ENCODE measurements at regions not wholly inside any gene's neighbourhood (a gene's known extent, or its start where the extent isn't known, plus 50 kb on each side); places are given as distances from the start of the nearest gene placed in this dataset.

- Histone ChIP-seq H3K4me1 (no peaks in the 10 kb centered on the region), H3K4me3 (no peak overlapping the region), H3K36me3 (no peaks in the 10 kb centered on the region), H3K27me3 (no peaks in the 10 kb centered on the region), H3K9me3 (no peaks in the 10 kb centered on the region), H3K27ac (no peak overlapping the region)
- ATAC-seq = no peak
- in situ Hi-C loops (cut with MboI; ENCODE audit: low sequenced_read_pairs in 4 of 4) (loop anchor here in 1 of 4 donors (5.0 kb wide), 1 partner anchor 51 kb away; no protein-coding TSS in a partner anchor), intact Hi-C loops (cut with DNase I; ENCODE audit: low total_unique reads) (no loop called here)
- TF ChIP-seq POLR2A (IDR thresholded peaks at IDR 0.05) (no peak), CTCF (IDR thresholded peaks at IDR 0.05 in 4 of 5, conservative IDR thresholded peaks at IDR 0.05 in 1 of 5) (no peak)
- no peak for DNase-seq
Observed at GRCh38 chr17:36833279-36833678, 104.0 kb upstream of the LHX1 start.

- no peak for TF ChIP-seq CTCF (IDR thresholded peaks at IDR 0.05 in 4 of 5, conservative IDR thresholded peaks at IDR 0.05 in 1 of 5)
- TF ChIP-seq POLR2A (IDR thresholded peaks at IDR 0.05) = no peak
- Histone ChIP-seq H3K9me3 (no peaks in the 10 kb centered on the region), H3K4me3 (no peak overlapping the region), H3K27me3 (no peaks in the 10 kb centered on the region), H3K27ac (no peak overlapping the region), H3K36me3 (no peaks in the 10 kb centered on the region), H3K4me1 (no peaks in the 10 kb centered on the region)
- in situ Hi-C loops (cut with MboI; ENCODE audit: low sequenced_read_pairs in 4 of 4) (no loop called here), intact Hi-C loops (cut with DNase I; ENCODE audit: low total_unique reads) (no loop called here)
- ATAC-seq (no peak), DNase-seq (no peak)
Observed at GRCh38 chr17:36835036-36835435, 102.2 kb upstream of the LHX1 start.

GRCh38 chr17:36837195-36837938 lies 99.9 kb upstream of the LHX1 start:
- no peak for TF ChIP-seq CTCF (IDR thresholded peaks at IDR 0.05 in 4 of 5, conservative IDR thresholded peaks at IDR 0.05 in 1 of 5)
- no peak for TF ChIP-seq POLR2A (IDR thresholded peaks at IDR 0.05)
- intact Hi-C loops (cut with DNase I; ENCODE audit: low total_unique reads) = no loop called here
- ATAC-seq (no peak), DNase-seq (no peak)
- Histone ChIP-seq H3K4me1 (no peaks in the 10 kb centered on the region), H3K36me3 (no peaks in the 10 kb centered on the region), H3K4me3 (no peak overlapping the region), H3K27me3 (peaks cover 0 to 4% (median 0%) of the 10 kb centered on the region in 3 donors), H3K9me3 (no peaks in the 10 kb centered on the region), H3K27ac (no peak overlapping the region)
- in situ Hi-C loops (cut with MboI; ENCODE audit: low sequenced_read_pairs in 4 of 4) = no loop called here

- Histone ChIP-seq H3K9me3 (no peaks in the 10 kb centered on the region), H3K36me3 (no peaks in the 10 kb centered on the region), H3K27ac (no peak overlapping the region), H3K4me1 (no peaks in the 10 kb centered on the region), H3K4me3 (no peak overlapping the region), H3K27me3 (peaks cover 0 to 8% (median 0%) of the 10 kb centered on the region in 3 donors)
- in situ Hi-C loops (cut with MboI; ENCODE audit: low sequenced_read_pairs in 4 of 4) (no loop called here), intact Hi-C loops (cut with DNase I; ENCODE audit: low total_unique reads) (no loop called here)
- ATAC-seq (no peak), DNase-seq (no peak)
- no peak for TF ChIP-seq POLR2A (IDR thresholded peaks at IDR 0.05)
- no peak for TF ChIP-seq CTCF (IDR thresholded peaks at IDR 0.05 in 4 of 5, conservative IDR thresholded peaks at IDR 0.05 in 1 of 5)
Observed at GRCh38 chr17:36837939-36838272, 99.4 kb upstream of the LHX1 start.

DNA sequence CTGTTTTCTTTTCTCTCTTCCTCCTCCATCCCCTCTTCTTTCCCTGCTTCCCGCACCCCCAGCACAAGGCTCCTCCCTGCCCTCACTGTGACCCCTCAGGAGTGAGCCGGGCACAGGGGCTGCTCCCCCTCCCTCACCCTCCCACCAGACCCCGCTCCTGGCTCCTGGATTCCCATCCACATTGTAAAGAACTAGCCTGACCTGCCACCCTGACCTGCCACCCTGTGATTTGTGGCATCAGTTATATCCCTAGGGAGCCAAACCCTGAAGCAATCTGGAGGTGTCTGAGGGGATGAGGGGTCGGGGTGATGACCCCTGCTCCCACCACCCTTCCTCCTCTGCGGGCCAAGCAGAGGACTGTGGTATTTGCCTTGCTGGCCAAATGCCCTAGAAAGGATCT lies 98.0 kb upstream of the LHX1 start:
- no peak overlapping the region for H3K4me3 ChIP-seq
- intact Hi-C loops (cut with DNase I; ENCODE audit: low total_unique reads) = no loop called here
- no peak overlapping the region for H3K27ac ChIP-seq
- in situ Hi-C loops (cut with MboI; ENCODE audit: low sequenced_read_pairs in 4 of 4) = no loop called here
- no peak for DNase-seq
- H3K4me1 ChIP-seq = no peaks in the 10 kb centered on the region
- no peaks in the 10 kb centered on the region for H3K9me3 ChIP-seq
- no peaks in the 10 kb centered on the region for H3K36me3 ChIP-seq
- no peak for ATAC-seq
- peaks cover 0 to 12% (median 6%) of the 10 kb centered on the region in 3 donors for H3K27me3 ChIP-seq
- TF ChIP-seq POLR2A (IDR thresholded peaks at IDR 0.05) = no peak
- no peak for TF ChIP-seq CTCF (IDR thresholded peaks at IDR 0.05 in 4 of 5, conservative IDR thresholded peaks at IDR 0.05 in 1 of 5)
